ENCODE measurements at regions not wholly inside any gene's neighbourhood (a gene's known extent, or its start where the extent isn't known, plus 50 kb on each side); places are given as distances from the start of the nearest gene placed in this dataset.

DNA sequence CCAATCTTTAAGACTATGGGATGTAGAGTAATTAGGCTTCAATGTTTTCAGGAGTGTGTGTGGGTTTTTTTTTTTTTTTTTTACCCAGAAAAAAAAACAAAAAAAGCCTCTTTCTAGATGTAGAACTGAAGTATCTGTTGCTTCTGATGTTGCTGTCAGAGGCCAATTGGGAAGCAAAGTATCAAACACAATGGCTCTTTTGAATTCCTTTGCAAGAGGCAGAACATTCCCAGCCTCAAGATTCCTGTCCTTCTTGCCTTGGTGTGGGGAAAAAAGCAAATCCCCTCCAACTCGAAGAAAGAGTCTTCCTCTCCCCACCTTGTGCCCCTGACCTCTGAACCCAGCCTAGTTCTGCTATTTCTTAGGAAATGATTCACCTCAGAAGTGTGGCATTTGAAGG lies 55.4 kb upstream of the LMO4 start:
- Histone ChIP-seq H3K4ac (replicated peaks; ENCODE audit: insufficient read length, low read depth, low read length) (no peak overlapping the region), H2BK120ac (replicated peaks; ENCODE audit: low read depth, low read length) (no peak overlapping the region), H3K27ac (ENCODE audit: low read depth, low read length) (no peak overlapping the region), H3K4me2 (ENCODE audit: insufficient read depth in 1 of 2, low read depth in 2 of 2, low read length in 2 of 2) (no peak overlapping the region), H3K9ac (replicated peaks in 1 of 4; ENCODE audit: extremely low read depth in 1 of 4, low read depth in 3 of 4, low read length in 3 of 4) (no peak overlapping the region), H2AFZ (ENCODE audit: low read length) (no peak overlapping the region), H3K27me3 (replicated peaks in 1 of 4; ENCODE audit: control insufficient read depth in 3 of 4, extremely low read depth in 1 of 4, insufficient read depth in 3 of 4, low read length in 3 of 4) (no peaks in the 10 kb centered on the region), H4K20me1 (replicated peaks in 1 of 2; ENCODE audit: control insufficient read depth in 1 of 2, insufficient read depth in 2 of 2, low read length in 2 of 2) (no peaks in the 10 kb centered on the region), H2BK20ac (ENCODE audit: low read length) (no peak overlapping the region), H3K23me2 (ENCODE audit: low read depth, low read length) (no peaks in the 10 kb centered on the region), H4K8ac (ENCODE audit: extremely low read depth, insufficient read depth, low read length) (no peak overlapping the region), H4K5ac (ENCODE audit: insufficient read length, low read depth, low read length) (no peak overlapping the region), H3K4me3 (ENCODE audit: extremely low read depth in 1 of 4, insufficient read depth in 2 of 4, low read depth in 3 of 4, low read length in 4 of 4) (no peak overlapping the region), H3K36me3 (ENCODE audit: control insufficient read depth in 2 of 4, insufficient read depth in 4 of 4, low read length in 3 of 4) (no peaks in the 10 kb centered on the region), H3K23ac (ENCODE audit: insufficient read length) (no peak overlapping the region), H3K18ac (ENCODE audit: extremely low read depth, low read length) (no peak overlapping the region), H3K4me1 (replicated peaks in 1 of 4; ENCODE audit: control insufficient read depth in 3 of 4, insufficient read depth in 4 of 4, low read length in 3 of 4) (peaks cover 0 to 4% (median 2%) of the 10 kb centered on the region in 4 experiments; a peak in 4 of 7 replicates), H3K56ac (replicated peaks; ENCODE audit: insufficient read length, low read depth, low read length) (no peak overlapping the region), H2AK5ac (ENCODE audit: low read depth, low read length) (no peak overlapping the region), H3K14ac (ENCODE audit: insufficient read length) (no peak overlapping the region), H2BK5ac (ENCODE audit: low read depth, low read length) (no peak overlapping the region), H4K91ac (replicated peaks; ENCODE audit: insufficient read length, low read length) (no peak overlapping the region), H3K9me3 (ENCODE audit: insufficient read depth in 2 of 2, low read depth in 1 of 2, low read length in 1 of 2) (no peaks in the 10 kb centered on the region), H2BK12ac (ENCODE audit: low read depth, low read length) (no peak overlapping the region), H2BK15ac (ENCODE audit: low read length) (no peak overlapping the region), H3K79me2 (ENCODE audit: control insufficient read depth in 1 of 2, insufficient read depth in 2 of 2, low read length in 2 of 2) (no peaks in the 10 kb centered on the region), H3K79me1 (ENCODE audit: low read depth, low read length) (no peaks in the 10 kb centered on the region)
- 57% methylated on average over 1 of the region's 1 CpG; no CpG with 5 or more reads in 1 of the 2 experiments for WGBS, 2 experiments (ENCODE audit: extremely low coverage in 1 of 2, insufficient coverage in 1 of 2, insufficient read length in 1 of 2, insufficient replicate concordance in 2 of 2, low coverage in 1 of 2, low lambda C conversion rate in 2 of 2, missing lambda C conversion rate in 1 of 2)
- ChIA-PET CTCF (ENCODE audit: partially characterized antibody) (interaction anchor here (1.0 kb wide), 1 partner anchor 11 kb away, joined by 3 read pairs; no protein-coding TSS in a partner anchor), POLR2A (ENCODE audit: partially characterized antibody) (no interaction called here)
- DNase-seq (ENCODE audit: low read depth in 1 of 2, low spot score in 2 of 2): no peak
- FAIRE-seq: no peak
- TF ChIP-seq SUZ12 (IDR thresholded peaks at IDR 0.05; ENCODE audit: low read length): no peak
- TF ChIP-seq KDM4A (IDR thresholded peaks at IDR 0.05; ENCODE audit: low read depth, low read length, severe bottlenecking): no peak
- TF ChIP-seq KDM1A (IDR thresholded peaks at IDR 0.05; ENCODE audit: borderline replicate concordance, low read length): no peak
- no peak for TF ChIP-seq RAD21 (IDR thresholded peaks at IDR 0.05 in 1 of 2, conservative IDR thresholded peaks at IDR 0.05 in 1 of 2; ENCODE audit: low read depth in 2 of 2, low read length in 2 of 2)
- TF ChIP-seq ZNF274 (IDR thresholded peaks at IDR 0.05; ENCODE audit: borderline replicate concordance, extremely low read depth, low read length): no peak
- no peak for TF ChIP-seq SIRT6 (IDR thresholded peaks at IDR 0.05; ENCODE audit: low read length)
- TF ChIP-seq TAF1 (IDR thresholded peaks at IDR 0.05; ENCODE audit: low read depth, low read length): no peak
- TF ChIP-seq, protein P1, sequence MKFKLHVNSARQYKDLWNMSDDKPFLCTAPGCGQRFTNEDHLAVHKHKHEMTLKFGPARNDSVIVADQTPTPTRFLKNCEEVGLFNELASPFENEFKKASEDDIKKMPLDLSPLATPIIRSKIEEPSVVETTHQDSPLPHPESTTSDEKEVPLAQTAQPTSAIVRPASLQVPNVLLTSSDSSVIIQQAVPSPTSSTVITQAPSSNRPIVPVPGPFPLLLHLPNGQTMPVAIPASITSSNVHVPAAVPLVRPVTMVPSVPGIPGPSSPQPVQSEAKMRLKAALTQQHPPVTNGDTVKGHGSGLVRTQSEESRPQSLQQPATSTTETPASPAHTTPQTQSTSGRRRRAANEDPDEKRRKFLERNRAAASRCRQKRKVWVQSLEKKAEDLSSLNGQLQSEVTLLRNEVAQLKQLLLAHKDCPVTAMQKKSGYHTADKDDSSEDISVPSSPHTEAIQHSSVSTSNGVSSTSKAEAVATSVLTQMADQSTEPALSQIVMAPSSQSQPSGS (IDR thresholded peaks at IDR 0.05; ENCODE audit: low read length): no peak
- TF ChIP-seq, protein P2, sequence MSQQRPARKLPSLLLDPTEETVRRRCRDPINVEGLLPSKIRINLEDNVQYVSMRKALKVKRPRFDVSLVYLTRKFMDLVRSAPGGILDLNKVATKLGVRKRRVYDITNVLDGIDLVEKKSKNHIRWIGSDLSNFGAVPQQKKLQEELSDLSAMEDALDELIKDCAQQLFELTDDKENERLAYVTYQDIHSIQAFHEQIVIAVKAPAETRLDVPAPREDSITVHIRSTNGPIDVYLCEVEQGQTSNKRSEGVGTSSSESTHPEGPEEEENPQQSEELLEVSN (IDR thresholded peaks at IDR 0.05): no peak
- no peak for TF ChIP-seq KDM5A (IDR thresholded peaks at IDR 0.05; ENCODE audit: low read length)
- no peak for TF ChIP-seq SIN3A (conservative IDR thresholded peaks at IDR 0.05 in 1 of 2, IDR thresholded peaks at IDR 0.05 in 1 of 2; ENCODE audit: low read depth in 1 of 2, low read length in 2 of 2)
- TF ChIP-seq PHF8 (conservative IDR thresholded peaks at IDR 0.05; ENCODE audit: low read depth, low read length): no peak
